ENCODE measurements at regions not wholly inside any gene's neighbourhood (a gene's known extent, or its start where the extent isn't known, plus 50 kb on each side); places are given as distances from the start of the nearest gene placed in this dataset.
"Not testable (repeated sequence)": the region's sequence is repeated elsewhere in the genome, so short reads cannot be mapped to it uniquely, and the experiment has no call there.

DNA sequence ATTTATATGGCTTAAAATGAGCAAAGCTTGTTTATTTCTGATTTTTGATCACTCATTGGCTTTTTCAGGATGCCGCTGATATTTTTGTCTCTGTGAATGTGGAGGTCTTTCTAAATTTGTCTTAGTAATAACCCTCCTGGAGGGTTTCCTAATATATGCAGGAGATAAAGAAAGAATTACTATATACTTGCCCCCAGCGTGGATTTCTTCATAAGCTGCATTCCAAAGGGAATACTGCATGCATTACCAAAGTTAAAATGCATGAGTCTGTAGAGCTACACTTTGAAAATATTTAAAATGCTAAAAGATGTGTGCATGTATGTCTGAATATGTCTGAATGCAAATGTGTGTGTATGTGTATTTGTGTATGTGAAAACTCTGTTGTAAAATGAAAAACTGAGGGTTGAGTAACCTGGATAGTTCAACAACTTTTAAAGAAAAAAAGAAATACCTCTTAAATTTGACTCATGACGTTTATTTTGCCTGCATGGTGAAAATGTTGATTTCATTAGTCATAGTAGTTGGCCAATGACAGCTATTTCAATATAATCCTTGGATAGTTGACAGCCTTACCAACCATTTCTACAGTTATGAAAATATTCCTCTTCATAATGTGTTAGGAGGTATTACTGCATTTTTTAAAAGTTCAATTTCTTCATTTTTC lies 113.2 kb upstream of the ZNF827 start:
- Mint-ChIP-seq H3K4me3 (ENCODE audit: low read depth, unreplicated experiment) (no peak overlapping the region), H3K27ac (ENCODE audit: unreplicated experiment) (no peak overlapping the region), H3K36me3 (ENCODE audit: insufficient read depth, unreplicated experiment) (no peaks in the 10 kb centered on the region), H3K27me3 (ENCODE audit: unreplicated experiment) (no peaks in the 10 kb centered on the region), H3K9me3 (ENCODE audit: low read depth, unreplicated experiment) (peaks cover 4% of the 10 kb centered on the region), H3K4me1 (ENCODE audit: low read depth, unreplicated experiment) (no peaks in the 10 kb centered on the region)
- CTCF ChIA-PET = no interaction called here
- no peak for TF ChIP-seq CTCF (IDR thresholded peaks at IDR 0.05; ENCODE audit: unreplicated experiment)
- intact Hi-C loops (cut with micrococcal nuclease; ENCODE audit: unreplicated experiment) = no loop called here
- BruUV-seq (replicated peaks) = no TSS peak
- DNase-seq = no peak

DNA sequence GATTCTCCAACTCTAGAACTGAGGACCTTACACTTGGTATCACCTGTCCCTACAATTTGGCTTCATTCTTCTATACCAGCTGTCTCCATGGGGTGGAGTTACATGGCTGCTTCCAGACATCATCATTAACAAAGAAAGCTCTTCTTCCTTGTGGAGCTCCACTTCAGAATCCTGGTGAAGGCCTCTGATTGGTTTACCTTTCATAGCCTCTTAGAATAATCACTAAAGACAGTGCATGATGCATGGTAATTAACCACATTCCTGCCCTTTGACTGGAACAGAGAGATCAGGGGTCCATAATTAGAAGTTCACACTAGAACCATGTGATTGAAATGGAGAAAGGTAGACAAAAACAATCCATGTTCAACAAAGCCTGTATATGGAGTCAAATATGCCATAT lies 112.6 kb upstream of the ZNF827 start:
- CTCF ChIA-PET = no interaction called here
- no peak overlapping the region for H3K27ac Mint-ChIP-seq (ENCODE audit: unreplicated experiment)
- no peak for TF ChIP-seq CTCF (IDR thresholded peaks at IDR 0.05; ENCODE audit: unreplicated experiment)
- no peaks in the 10 kb centered on the region for H3K36me3 Mint-ChIP-seq (ENCODE audit: insufficient read depth, unreplicated experiment)
- intact Hi-C loops (cut with micrococcal nuclease; ENCODE audit: unreplicated experiment) = no loop called here
- BruUV-seq (replicated peaks) = no TSS peak
- H3K27me3 Mint-ChIP-seq (ENCODE audit: unreplicated experiment) = no peaks in the 10 kb centered on the region
- no peak for DNase-seq
- H3K9me3 Mint-ChIP-seq (ENCODE audit: low read depth, unreplicated experiment) = peaks cover 5% of the 10 kb centered on the region
- H3K4me3 Mint-ChIP-seq (ENCODE audit: low read depth, unreplicated experiment) = no peak overlapping the region
- H3K4me1 Mint-ChIP-seq (ENCODE audit: low read depth, unreplicated experiment) = no peaks in the 10 kb centered on the region

DNA sequence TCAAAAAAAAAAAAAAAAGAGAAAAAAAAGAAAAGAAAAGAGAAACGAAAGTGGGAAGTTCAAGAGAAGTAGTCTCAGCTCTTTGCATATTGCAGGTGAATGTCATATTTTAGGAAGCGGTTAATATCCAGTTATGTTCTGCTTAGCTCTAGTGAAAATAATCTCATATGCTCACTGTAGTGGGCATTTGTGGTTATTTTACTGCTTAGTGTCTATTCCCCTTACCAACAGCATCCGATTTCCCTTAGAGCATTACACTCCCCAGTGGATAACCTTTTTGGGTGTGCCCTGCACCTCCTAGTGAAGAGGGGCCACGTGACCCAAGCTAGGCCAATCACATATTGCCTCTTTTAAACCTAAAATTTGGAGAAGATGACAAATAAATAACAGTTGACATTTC lies 111.2 kb upstream of the ZNF827 start:
- Mint-ChIP-seq H3K4me3 (ENCODE audit: low read depth, unreplicated experiment) (no peak overlapping the region), H3K27me3 (ENCODE audit: unreplicated experiment) (no peaks in the 10 kb centered on the region), H3K4me1 (ENCODE audit: low read depth, unreplicated experiment) (no peaks in the 10 kb centered on the region), H3K9me3 (ENCODE audit: low read depth, unreplicated experiment) (peaks cover 5% of the 10 kb centered on the region), H3K36me3 (ENCODE audit: insufficient read depth, unreplicated experiment) (no peaks in the 10 kb centered on the region), H3K27ac (ENCODE audit: unreplicated experiment) (no peak overlapping the region)
- intact Hi-C loops (cut with micrococcal nuclease; ENCODE audit: unreplicated experiment) = no loop called here
- TF ChIP-seq CTCF (IDR thresholded peaks at IDR 0.05; ENCODE audit: unreplicated experiment) = no peak
- BruUV-seq (replicated peaks) = no TSS peak
- CTCF ChIA-PET = interaction anchor here (0.7 to 0.8 kb wide), 2 partner anchors 45 to 580 kb away, joined by 3 read pairs; no protein-coding TSS in a partner anchor
- DNase-seq = no peak

DNA sequence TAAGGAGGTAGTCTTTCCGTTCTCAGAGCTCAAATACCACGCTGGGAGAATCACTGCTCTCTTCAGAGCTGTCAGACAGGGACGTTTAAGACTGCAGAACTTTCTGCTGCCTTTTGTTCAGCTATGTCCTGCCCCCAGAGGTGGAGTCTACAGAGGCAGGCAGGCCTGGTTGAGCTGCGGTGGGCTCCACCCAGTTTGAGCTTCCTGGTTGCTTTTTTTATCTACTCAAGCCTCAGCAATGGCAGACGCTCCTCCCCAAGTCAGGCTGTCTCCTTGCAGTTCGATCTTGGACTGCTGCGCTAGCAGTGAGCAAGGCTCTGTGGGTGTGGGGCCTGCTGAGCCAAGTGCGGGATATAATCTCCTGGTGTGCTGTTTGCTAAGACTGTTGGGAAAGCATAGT lies 109.1 kb upstream of the ZNF827 start:
- H3K4me1 Mint-ChIP-seq (ENCODE audit: low read depth, unreplicated experiment); H3K27me3 Mint-ChIP-seq (ENCODE audit: unreplicated experiment); BruUV-seq (replicated peaks); H3K36me3 Mint-ChIP-seq (ENCODE audit: insufficient read depth, unreplicated experiment); H3K27ac Mint-ChIP-seq (ENCODE audit: unreplicated experiment); CTCF ChIA-PET; DNase-seq; H3K4me3 Mint-ChIP-seq (ENCODE audit: low read depth, unreplicated experiment); intact Hi-C loops (cut with micrococcal nuclease; ENCODE audit: unreplicated experiment); H3K9me3 Mint-ChIP-seq (ENCODE audit: low read depth, unreplicated experiment): not testable (repeated sequence)

GRCh38 chr4:146041139-146042004 lies 102.7 kb upstream of the ZNF827 start:
- no peak for TF ChIP-seq CTCF (IDR thresholded peaks at IDR 0.05; ENCODE audit: unreplicated experiment)
- intact Hi-C loops (cut with micrococcal nuclease; ENCODE audit: unreplicated experiment) = no loop called here
- H3K27ac Mint-ChIP-seq (ENCODE audit: unreplicated experiment) = no peak overlapping the region
- no TSS peak for BruUV-seq (replicated peaks)
- H3K4me3 Mint-ChIP-seq (ENCODE audit: low read depth, unreplicated experiment) = no peak overlapping the region
- H3K9me3 Mint-ChIP-seq (ENCODE audit: low read depth, unreplicated experiment) = no peaks in the 10 kb centered on the region
- H3K4me1 Mint-ChIP-seq (ENCODE audit: low read depth, unreplicated experiment) = no peaks in the 10 kb centered on the region
- no peak for DNase-seq
- H3K27me3 Mint-ChIP-seq (ENCODE audit: unreplicated experiment) = no peaks in the 10 kb centered on the region
- no peaks in the 10 kb centered on the region for H3K36me3 Mint-ChIP-seq (ENCODE audit: insufficient read depth, unreplicated experiment)
- CTCF ChIA-PET = no interaction called here
